ENCODE measurements at regions not wholly inside any gene's neighbourhood (a gene's known extent, or its start where the extent isn't known, plus 50 kb on each side); places are given as distances from the start of the nearest gene placed in this dataset.
"Not testable (repeated sequence)": the region's sequence is repeated elsewhere in the genome, so short reads cannot be mapped to it uniquely, and the experiment has no call there.

- TF ChIP-seq POLR2A (IDR thresholded peaks at IDR 0.05; ENCODE audit: low read length) (no peak), GATA1 (IDR thresholded peaks at IDR 0.05; ENCODE audit: low read depth, low read length) (no peak)
- no peak for DNase-seq
These were observed 102.1 kb upstream of the STMND1 start for GRCh38 chr6:16999491-17000436.

DNA sequence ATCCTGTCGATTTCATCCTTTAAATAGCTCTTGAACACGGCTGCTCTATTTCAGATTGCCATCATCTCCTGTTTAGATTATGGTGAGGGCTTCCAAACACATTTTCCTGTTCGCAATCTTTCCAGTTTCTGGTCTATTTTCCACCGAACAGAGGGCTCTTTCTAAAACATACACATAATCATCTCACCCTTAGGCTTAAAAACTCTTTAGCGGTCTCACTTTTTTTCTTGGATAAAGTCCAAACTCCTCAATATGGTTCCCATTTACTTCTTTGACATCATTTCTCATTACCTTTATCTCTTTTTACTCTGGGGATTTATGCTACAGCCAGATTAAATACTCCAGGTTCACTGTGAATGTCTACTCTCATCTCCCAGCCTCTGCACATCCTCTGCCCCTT is 103.4 kb upstream of the STMND1 start:
- no peak for DNase-seq
- TF ChIP-seq POLR2A (IDR thresholded peaks at IDR 0.05; ENCODE audit: low read length) (no peak), GATA1 (IDR thresholded peaks at IDR 0.05; ENCODE audit: low read depth, low read length) (no peak)

- DNase-seq, result no peak
These were observed 106.2 kb upstream of the STMND1 start for GRCh38 chr6:16995511-16996250.

DNA sequence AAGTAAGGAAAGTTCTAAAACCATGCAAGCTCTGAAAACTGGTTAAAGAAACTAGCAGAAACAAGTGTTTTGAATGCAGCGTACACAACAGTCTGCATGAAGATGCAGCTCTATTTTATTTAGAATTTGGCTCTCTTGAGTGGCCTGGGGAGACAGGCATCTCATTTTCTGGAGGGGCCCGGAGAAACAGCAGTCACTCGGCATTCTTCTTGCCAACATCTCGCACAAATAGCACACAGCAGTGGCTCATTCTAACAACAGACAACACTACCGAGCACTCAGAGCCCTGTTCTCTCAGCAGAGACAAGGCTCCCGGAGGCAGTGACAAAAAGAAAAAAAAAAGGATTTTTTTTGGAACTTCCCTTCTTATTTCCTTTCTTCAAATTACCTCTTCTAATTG is 108.5 kb upstream of the STMND1 start:
- TF ChIP-seq GATA1 (IDR thresholded peaks at IDR 0.05; ENCODE audit: low read depth, low read length) (no peak), POLR2A (IDR thresholded peaks at IDR 0.05; ENCODE audit: low read length) (no peak)
- no peak for DNase-seq

More at GRCh38 chr6:16995511-16996250, 106.2 kb upstream of the STMND1 start:
- TF ChIP-seq GATA1 (IDR thresholded peaks at IDR 0.05; ENCODE audit: low read depth, low read length) (no peak), POLR2A (IDR thresholded peaks at IDR 0.05; ENCODE audit: low read length) (no peak)

DNA sequence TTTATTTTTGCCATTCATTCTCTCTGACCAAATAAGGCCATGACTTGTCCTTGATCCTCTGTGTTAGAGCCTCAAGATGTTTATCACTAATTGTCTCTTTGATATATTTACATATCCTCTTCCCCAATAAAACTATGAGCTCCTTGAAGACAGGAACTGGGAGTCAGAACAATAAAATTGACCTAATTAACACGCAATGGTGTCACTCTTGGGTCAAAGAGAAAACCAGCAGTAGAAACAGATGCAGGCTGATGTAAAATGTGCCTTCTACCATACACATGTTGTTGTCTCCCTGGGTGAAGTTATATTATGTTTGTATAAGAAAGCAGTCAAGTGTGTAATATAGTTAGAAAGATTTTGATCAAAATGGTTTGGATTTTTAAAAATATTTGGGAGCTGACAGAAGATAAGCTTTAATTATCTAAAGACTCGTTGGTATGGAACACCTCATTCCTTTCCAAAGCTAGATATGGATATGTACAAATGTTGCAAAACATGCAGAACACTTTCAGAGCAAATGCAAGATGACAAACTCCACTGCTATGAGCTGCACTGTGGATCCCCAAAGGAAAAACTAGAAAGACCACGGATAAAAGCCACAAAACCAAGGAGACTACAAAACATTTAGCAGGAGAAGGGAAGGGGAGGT is 109.7 kb upstream of the STMND1 start:
- TF ChIP-seq GATA1 (IDR thresholded peaks at IDR 0.05; ENCODE audit: low read depth, low read length) (no peak), POLR2A (IDR thresholded peaks at IDR 0.05; ENCODE audit: low read length) (no peak)
- DNase-seq, result no peak

DNA sequence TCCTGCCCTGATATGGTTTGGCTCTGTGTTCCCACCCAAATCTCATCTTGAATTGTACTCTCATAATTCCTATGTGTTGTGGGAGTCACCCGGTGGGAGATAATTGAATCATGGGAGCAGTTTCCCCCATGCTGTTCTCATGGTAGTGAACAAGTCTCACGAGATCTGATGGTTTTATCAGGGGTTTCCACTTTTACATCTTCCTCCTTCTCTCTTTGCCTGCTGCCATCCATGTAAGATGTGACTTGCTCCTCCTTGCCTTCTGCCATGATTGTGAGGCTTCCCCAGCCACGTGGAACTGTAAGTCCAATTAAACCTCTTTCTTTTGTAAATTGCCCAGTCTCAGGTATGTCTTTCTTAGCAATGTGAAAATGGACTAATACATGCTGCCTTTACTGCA is 111.9 kb upstream of the STMND1 start:
- DNase-seq, result not testable (repeated sequence)

- no peak for DNase-seq
- TF ChIP-seq POLR2A (IDR thresholded peaks at IDR 0.05; ENCODE audit: low read length), result no peak
- TF ChIP-seq GATA1 (IDR thresholded peaks at IDR 0.05; ENCODE audit: low read depth, low read length), result no peak
These were observed 112.5 kb upstream of the STMND1 start for GRCh38 chr6:16989382-16989781.

DNA sequence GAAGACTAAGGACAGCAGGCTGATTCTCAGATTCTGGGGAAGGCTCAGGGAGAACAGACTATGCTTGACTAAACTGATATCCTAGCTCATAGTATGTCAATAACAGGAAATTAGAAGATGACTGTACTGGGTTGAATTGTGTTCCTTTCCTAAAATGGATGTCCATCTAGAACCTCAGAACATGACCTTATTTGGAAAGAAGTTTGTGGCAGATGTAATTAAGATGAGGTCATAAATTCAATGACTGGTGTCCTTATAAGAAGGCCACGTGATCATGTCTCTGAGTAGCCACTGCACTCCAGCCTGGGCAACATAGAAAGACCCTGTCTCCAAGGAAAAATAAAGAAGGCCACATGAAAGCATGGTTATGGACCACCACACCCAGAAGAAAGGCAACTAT is 113.9 kb upstream of the STMND1 start:
- no peak for DNase-seq
- no peak for TF ChIP-seq GATA1 (IDR thresholded peaks at IDR 0.05; ENCODE audit: low read depth, low read length)
- TF ChIP-seq POLR2A (IDR thresholded peaks at IDR 0.05; ENCODE audit: low read length), result no peak

DNA sequence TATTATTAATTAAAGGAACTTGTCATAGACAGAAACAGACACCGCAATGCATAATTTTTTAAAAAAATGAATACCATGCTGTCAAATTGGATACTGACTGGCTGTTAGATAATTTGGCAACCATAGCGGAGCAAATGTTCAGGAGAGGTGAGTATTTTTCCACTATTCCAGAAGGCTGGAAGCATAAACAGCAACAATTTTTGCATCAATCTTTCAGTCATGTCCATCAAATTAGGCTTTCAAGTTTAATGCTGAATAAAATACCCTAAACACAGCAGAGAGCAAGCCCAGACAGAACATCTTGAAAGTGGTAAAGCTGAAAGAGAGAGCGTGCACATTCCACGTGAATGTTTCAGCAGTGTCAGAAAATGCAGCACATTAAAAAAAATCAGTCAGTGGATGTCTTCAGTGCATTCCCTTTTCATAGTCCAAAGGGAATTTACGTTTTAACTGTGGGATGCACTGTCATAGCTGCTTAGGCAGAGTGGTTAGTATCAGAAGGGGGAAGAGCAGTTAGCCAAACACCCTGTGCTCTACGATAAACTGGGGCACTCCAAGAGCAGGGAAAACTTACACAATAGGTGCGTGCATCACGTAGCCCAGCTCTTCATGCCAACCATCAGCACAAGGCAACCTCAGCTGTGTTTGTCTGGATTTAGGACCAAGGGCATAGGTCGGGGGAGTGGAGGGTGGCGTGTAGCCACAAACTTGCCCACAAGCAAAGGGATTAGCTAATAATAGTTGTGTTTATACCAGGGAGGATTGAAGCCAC is 116.2 kb upstream of the STMND1 start:
- TF ChIP-seq POLR2A (IDR thresholded peaks at IDR 0.05; ENCODE audit: low read length), result no peak
- TF ChIP-seq GATA1 (IDR thresholded peaks at IDR 0.05; ENCODE audit: low read depth, low read length), result no peak
- no peak for DNase-seq

- DNase-seq, result no peak
- TF ChIP-seq GATA1 (IDR thresholded peaks at IDR 0.05; ENCODE audit: low read depth, low read length), result no peak
- no peak for TF ChIP-seq POLR2A (IDR thresholded peaks at IDR 0.05; ENCODE audit: low read length)
These were observed 119.0 kb upstream of the STMND1 start for GRCh38 chr6:16982807-16983206.

DNA sequence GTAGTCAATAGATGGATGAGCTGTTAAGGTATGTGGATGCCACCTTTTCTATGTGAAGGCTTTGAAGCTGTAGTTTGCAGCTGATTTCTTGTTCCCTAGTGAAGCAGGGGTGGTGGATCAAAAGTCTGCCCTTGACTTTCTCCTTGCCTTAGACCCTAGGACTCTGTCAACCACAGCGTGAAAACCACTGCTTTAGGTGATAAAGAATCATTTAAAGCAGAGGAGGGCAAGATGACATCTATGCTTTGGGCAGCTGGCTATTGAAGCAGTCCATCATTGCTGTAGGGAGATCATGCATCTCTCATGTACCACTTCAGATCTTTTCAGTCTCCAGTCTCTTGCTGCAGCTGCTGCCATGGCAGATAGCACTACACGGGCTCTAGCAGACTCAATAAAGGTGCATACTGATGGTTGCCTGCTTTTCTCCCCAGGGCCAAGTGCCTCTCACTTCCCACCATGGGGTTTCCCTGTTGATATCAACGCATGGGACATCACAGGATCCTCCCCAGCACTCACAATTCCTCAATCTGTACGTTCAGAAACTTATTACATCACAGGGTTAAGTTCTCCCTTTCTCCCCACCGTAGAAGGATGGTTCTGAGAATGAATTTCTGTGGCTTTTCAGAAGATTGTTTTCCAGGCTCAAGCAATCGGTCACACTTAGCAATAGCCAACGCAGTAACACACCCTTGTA is 122.0 kb upstream of the STMND1 start:
- no peak for DNase-seq

DNA sequence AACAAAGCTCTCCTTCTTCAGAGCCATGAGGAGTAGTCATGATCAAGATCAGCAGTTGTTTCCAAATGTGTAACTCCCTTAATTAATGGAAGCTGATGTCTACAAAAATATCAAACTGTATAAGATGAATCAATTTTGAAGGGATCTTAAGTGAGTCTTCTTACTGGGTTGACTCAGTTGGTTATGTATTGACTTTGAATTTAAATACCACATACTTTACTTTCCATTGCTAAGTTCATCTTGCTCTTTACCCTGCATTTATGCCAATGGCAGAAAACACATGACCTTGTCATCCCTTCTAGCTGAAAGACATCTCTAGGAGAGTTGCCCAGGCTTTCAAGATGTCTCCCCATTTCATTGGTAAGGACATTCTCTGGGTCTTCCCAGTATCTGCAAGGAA is 123.2 kb upstream of the STMND1 start:
- TF ChIP-seq POLR2A (IDR thresholded peaks at IDR 0.05; ENCODE audit: low read length) (no peak), GATA1 (IDR thresholded peaks at IDR 0.05; ENCODE audit: low read depth, low read length) (no peak)
- no peak for DNase-seq

More for the DNA sequence above, 122.0 kb upstream of the STMND1 start:
- TF ChIP-seq GATA1 (IDR thresholded peaks at IDR 0.05; ENCODE audit: low read depth, low read length) (no peak), POLR2A (IDR thresholded peaks at IDR 0.05; ENCODE audit: low read length) (no peak)

Measured in erythroblast (primary cell).